H9 (cell line): ENCODE measurements at regions not wholly inside any gene's neighbourhood (a gene's known extent, or its start where the extent isn't known, plus 50 kb on each side); places are given as distances from the start of the nearest gene placed in this dataset.

ENCODE experiments used
- DNase-seq: peaks from one replicate; pipeline ENCODE4 v3.0.0-alpha.2; 2017
- H2AFZ ChIP-seq: one replicate; pipeline ENCODE4 v1.6.1; 2013; ENCODE audit warnings: mild to moderate bottlenecking, low read length, control low read depth, moderate library complexity
- H2AK5ac ChIP-seq: 2 replicates; pipeline ENCODE4 v1.6.1; 2013; ENCODE audit warnings: low read length, control low read depth, mixed read lengths; ENCODE audit not compliant: insufficient read length
- H2BK120ac ChIP-seq: one replicate; pipeline ENCODE4 v1.6.1; 2013; ENCODE audit warnings: low read depth, mild to moderate bottlenecking, low read length, control low read depth, inconsistent platforms; ENCODE audit not compliant: poor library complexity, severe bottlenecking
- H2BK12ac ChIP-seq: 2 replicates; pipeline ENCODE4 v1.6.1; 2013; ENCODE audit warnings: low read length, control low read depth, mixed read lengths, low read depth; ENCODE audit not compliant: insufficient read length
- H2BK15ac ChIP-seq: 2 replicates; pipeline ENCODE4 v1.6.1; 2013; ENCODE audit warnings: low read depth, low read length, control low read depth
- H2BK20ac ChIP-seq: one replicate; pipeline ENCODE4 v1.6.1; 2013; ENCODE audit warnings: low read depth, mild to moderate bottlenecking, low read length, control low read depth, inconsistent platforms; ENCODE audit not compliant: poor library complexity, severe bottlenecking
- H2BK5ac ChIP-seq: 2 replicates; pipeline ENCODE4 v1.6.1; 2013; ENCODE audit warnings: low read length, control low read depth, mixed read lengths; ENCODE audit not compliant: insufficient read length
- H3K14ac ChIP-seq: 2 replicates; pipeline ENCODE4 v1.6.1; 2013; ENCODE audit warnings: low read length, control low read depth; ENCODE audit not compliant: insufficient read depth
- H3K18ac ChIP-seq: 2 replicates; pipeline ENCODE4 v1.6.1; 2013; ENCODE audit warnings: low read depth, mild to moderate bottlenecking, mixed read lengths, low read length, control low read depth; ENCODE audit not compliant: insufficient read length
- H3K23ac ChIP-seq: 2 replicates; pipeline ENCODE4 v1.6.1; 2013; ENCODE audit warnings: low read length, control low read depth, mixed read lengths, low read depth; ENCODE audit not compliant: insufficient read length
- H3K23me2 ChIP-seq: 2 replicates; pipeline ENCODE4 v1.6.1; 2013; ENCODE audit warnings: low read depth, mild to moderate bottlenecking, mixed read lengths, low read length, control low read depth; ENCODE audit not compliant: insufficient read length, poor library complexity, severe bottlenecking
- H3K27ac ChIP-seq: 2 replicates; pipeline ENCODE4 v1.5.1; 2013; ENCODE audit warnings: low read length, control low read depth, mixed read lengths, low read depth; ENCODE audit not compliant: insufficient read length
- H3K27me3 ChIP-seq: 2 replicates; pipeline ENCODE4 v1.6.1; 2013; ENCODE audit warnings: low read length, control low read depth, inconsistent platforms; ENCODE audit not compliant: insufficient read depth
- H3K4ac ChIP-seq: 2 replicates; pipeline ENCODE4 v1.6.1; 2013; ENCODE audit warnings: low read depth, mild to moderate bottlenecking, control low read depth, inconsistent platforms, low read length, moderate library complexity
- H3K4me1 ChIP-seq: 2 replicates; pipeline ENCODE4 v1.6.1; 2013; ENCODE audit warnings: low read length, control low read depth, inconsistent platforms; ENCODE audit not compliant: insufficient read depth
- H3K4me2 ChIP-seq: 2 replicates; pipeline ENCODE4 v1.6.1; 2013; ENCODE audit warnings: low read length, control low read depth, mixed read lengths; ENCODE audit not compliant: insufficient read length, insufficient read depth
- H3K56ac ChIP-seq: 2 replicates; pipeline ENCODE4 v1.6.1; 2013; ENCODE audit warnings: low read depth, mild to moderate bottlenecking, mixed read lengths, low read length, control low read depth; ENCODE audit not compliant: insufficient read length
- H3K79me1 ChIP-seq: 2 replicates; pipeline ENCODE4 v1.6.1; 2013; ENCODE audit warnings: low read depth, mild to moderate bottlenecking, moderate library complexity, low read length, control low read depth, inconsistent platforms; ENCODE audit not compliant: insufficient read depth, poor library complexity, severe bottlenecking
- H3K79me2 ChIP-seq: 2 replicates; pipeline ENCODE4 v1.6.1; 2013; ENCODE audit warnings: low read length, control low read depth, inconsistent platforms; ENCODE audit not compliant: insufficient read depth
- H3K9ac ChIP-seq: 2 replicates; pipeline ENCODE4 v1.6.1; 2013; ENCODE audit warnings: low read length, control low read depth, mixed read lengths; ENCODE audit not compliant: insufficient read length; ENCODE audit errors: extremely low read depth
- H3K9me3 ChIP-seq: one replicate; pipeline ENCODE4 v1.6.1; 2013; ENCODE audit warnings: low read depth, low read length, inconsistent platforms; ENCODE audit not compliant: control insufficient read depth
- H3T11ph ChIP-seq: one replicate; pipeline ENCODE4 v1.6.1; 2013; ENCODE audit warnings: mild to moderate bottlenecking, low read length, control low read depth, inconsistent platforms
- H4K20me1 ChIP-seq: one replicate; pipeline ENCODE4 v1.6.1; 2013; ENCODE audit not compliant: control insufficient read depth, insufficient read length, insufficient read depth
- H4K5ac ChIP-seq: 2 replicates; pipeline ENCODE4 v1.6.1; 2013; ENCODE audit warnings: low read depth, mild to moderate bottlenecking, mixed read lengths, low read length, control low read depth; ENCODE audit not compliant: insufficient read length
- H4K8ac ChIP-seq: replicated peaks from 2 replicates; pipeline ENCODE4 v1.6.1; 2013; ENCODE audit warnings: low read length, control low read depth, mixed read lengths, low read depth; ENCODE audit not compliant: insufficient read length
- H4K91ac ChIP-seq: 2 replicates; pipeline ENCODE4 v1.6.1; 2013; ENCODE audit warnings: low read depth, mild to moderate bottlenecking, moderate library complexity, mixed read lengths, low read length, control low read depth; ENCODE audit not compliant: insufficient read length
- H3K27ac Mint-ChIP-seq, 3 experiments: 2 replicates in 2 of 3; 3 replicates in 1 of 3; pipeline ENCODE4 v1.8.0; 2020 to 2021; ENCODE audit warnings: mixed read lengths in 3 of 3, mild to moderate bottlenecking in 1 of 3, moderate library complexity in 1 of 3
- H3K27me3 Mint-ChIP-seq: 2 replicates; pipeline ENCODE4 v1.8.0; 2021; ENCODE audit warnings: low read depth, mild to moderate bottlenecking, moderate library complexity, mixed read lengths
- H3K36me3 Mint-ChIP-seq, 3 experiments: 2 replicates in 2 of 3; 3 replicates in 1 of 3; pipeline ENCODE4 v1.8.0; 2020 to 2021; ENCODE audit warnings: low read depth in 3 of 3, mixed read lengths in 3 of 3; ENCODE audit not compliant: insufficient read depth in 1 of 3
- H3K4me1 Mint-ChIP-seq, 2 experiments: 2 replicates each; pipeline ENCODE4 v1.8.0; 2020; ENCODE audit warnings: mixed read lengths in 2 of 2
- H3K4me3 Mint-ChIP-seq, 2 experiments: 2 replicates in 1 of 2; 3 replicates in 1 of 2; pipeline ENCODE4 v1.8.0; 2020 to 2021; ENCODE audit warnings: mild to moderate bottlenecking in 2 of 2, mixed read lengths in 2 of 2, moderate library complexity in 1 of 2
- H3K9me3 Mint-ChIP-seq, 2 experiments: 2 replicates in 1 of 2; 3 replicates in 1 of 2; pipeline ENCODE4 v1.8.0; 2020; ENCODE audit warnings: mild to moderate bottlenecking in 2 of 2, mixed read lengths in 2 of 2, moderate library complexity in 1 of 2
- CTCF ChIP-seq: fragments of 200-600 bp; sonication (generic); conservative IDR thresholded peaks from 3 replicates; pipeline ENCODE4 v1.8.0; 2021; ENCODE audit warnings: antibody characterized with exemption, mild to moderate bottlenecking
- WGBS: extraction: QIAGEN DNeasy Blood & Tissue Kit; methylation state at CpG from one replicate; pipeline ENCODE4 v1.1.7; 2013; ENCODE audit warnings: missing lambda C conversion rate, low lambda C conversion rate, mixed read lengths; ENCODE audit not compliant: insufficient read length; ENCODE audit errors: extremely low coverage; 5-methylcytosine and 5-hydroxymethylcytosine counted together

- WGBS, result no CpG with 5 or more reads among the region's 2 CpGs
- Mint-ChIP-seq H3K4me3 (no peak overlapping the region), H3K27me3 (no peaks in the 10 kb centered on the region), H3K4me1 (no peaks in the 10 kb centered on the region), H3K9me3 (no peaks in the 10 kb centered on the region), H3K27ac (no peak overlapping the region), H3K36me3 (no peaks in the 10 kb centered on the region)
- no peak for TF ChIP-seq CTCF
- Histone ChIP-seq H2BK15ac (no peak overlapping the region), H4K5ac (no peak overlapping the region), H3T11ph (no peak overlapping the region), H3K27ac (no peak overlapping the region), H2AFZ (no peak overlapping the region), H3K18ac (no peak overlapping the region), H3K9ac (no peak overlapping the region), H2AK5ac (no peak overlapping the region), H3K79me1 (no peaks in the 10 kb centered on the region), H3K9me3 (no peaks in the 10 kb centered on the region), H3K23me2 (no peaks in the 10 kb centered on the region), H2BK120ac (no peak overlapping the region), H3K4me2 (no peak overlapping the region), H3K27me3 (no peaks in the 10 kb centered on the region), H2BK12ac (no peak overlapping the region), H3K79me2 (no peaks in the 10 kb centered on the region), H3K4ac (no peak overlapping the region), H4K91ac (no peak overlapping the region), H3K23ac (no peak overlapping the region), H3K14ac (no peak overlapping the region), H3K56ac (no peak overlapping the region), H2BK5ac (no peak overlapping the region), H3K4me1 (no peaks in the 10 kb centered on the region), H4K8ac (no peak overlapping the region), H2BK20ac (no peak overlapping the region), H4K20me1 (no peaks in the 10 kb centered on the region)
- no peak for DNase-seq
Measured at GRCh38 chr12:60842181-60842580, 1246.4 kb downstream of the SLC16A7 start.
